ENCODE measurements at regions not wholly inside any gene's neighbourhood (a gene's known extent, or its start where the extent isn't known, plus 50 kb on each side); places are given as distances from the start of the nearest gene placed in this dataset.

DNA sequence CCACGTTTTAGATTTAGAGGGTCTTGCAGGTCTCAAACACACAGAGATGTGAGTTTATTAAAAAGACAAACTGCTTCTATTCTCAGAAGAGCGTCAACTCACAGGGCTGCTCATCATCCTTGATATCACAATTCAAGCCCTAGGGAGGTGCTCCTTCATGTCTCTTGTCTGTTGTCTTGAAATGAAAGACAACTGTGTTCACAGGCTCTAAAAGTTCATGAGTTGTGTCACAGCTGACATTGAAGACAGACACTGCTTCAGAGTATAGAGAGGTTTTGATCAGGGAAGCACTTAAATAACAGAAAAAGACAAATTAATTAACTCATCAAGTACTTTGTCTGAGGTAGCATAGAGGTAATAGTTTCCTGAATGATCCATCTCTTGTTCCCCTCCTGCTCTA lies 1917.6 kb upstream of the WWC1 start:
- DNase-seq (ENCODE audit: low spot score), result no peak
- FAIRE-seq, result no peak

DNA sequence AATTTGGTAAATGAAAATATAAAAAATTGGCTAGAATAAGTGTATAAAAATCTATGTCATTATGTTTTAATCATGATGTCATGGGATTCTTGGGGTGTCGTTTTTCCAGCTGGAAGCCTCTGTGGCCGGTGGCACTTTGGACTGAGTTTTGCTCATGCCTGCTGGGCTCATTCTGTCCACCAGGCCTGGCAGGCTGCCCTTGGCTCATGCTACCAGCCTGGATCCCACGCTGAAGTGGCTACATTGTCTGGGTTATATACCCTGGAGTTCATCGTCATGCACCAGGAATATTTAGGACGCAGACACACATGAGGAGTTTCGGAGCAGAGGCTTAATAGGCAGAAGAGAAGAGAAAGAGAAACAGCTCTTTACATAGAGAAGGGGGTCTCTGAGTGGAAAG lies 1913.7 kb upstream of the WWC1 start:
- DNase-seq (ENCODE audit: low spot score), result no peak
- FAIRE-seq, result no peak

DNA sequence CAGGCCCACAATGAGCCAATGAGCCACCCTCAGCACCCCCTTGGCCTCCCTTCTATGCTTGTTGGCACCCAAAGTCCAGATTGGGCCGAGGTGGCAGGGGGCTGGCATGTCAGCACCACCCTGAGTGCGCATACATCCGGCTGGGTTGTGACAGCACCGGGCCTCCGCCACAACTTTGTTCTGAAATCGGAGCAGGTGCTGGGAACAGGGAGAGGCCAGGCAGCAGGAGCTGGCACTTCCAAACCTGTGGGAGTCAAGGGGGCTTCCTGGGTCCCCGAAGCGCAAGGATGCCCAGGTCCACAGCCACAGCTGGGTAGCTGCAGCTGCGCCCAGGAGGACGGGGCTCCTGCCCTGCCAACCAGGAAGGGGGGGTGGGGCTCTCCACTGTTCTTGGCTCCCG lies 1911.9 kb upstream of the WWC1 start:
- no peak for FAIRE-seq
- DNase-seq (ENCODE audit: low spot score), result no peak

DNA sequence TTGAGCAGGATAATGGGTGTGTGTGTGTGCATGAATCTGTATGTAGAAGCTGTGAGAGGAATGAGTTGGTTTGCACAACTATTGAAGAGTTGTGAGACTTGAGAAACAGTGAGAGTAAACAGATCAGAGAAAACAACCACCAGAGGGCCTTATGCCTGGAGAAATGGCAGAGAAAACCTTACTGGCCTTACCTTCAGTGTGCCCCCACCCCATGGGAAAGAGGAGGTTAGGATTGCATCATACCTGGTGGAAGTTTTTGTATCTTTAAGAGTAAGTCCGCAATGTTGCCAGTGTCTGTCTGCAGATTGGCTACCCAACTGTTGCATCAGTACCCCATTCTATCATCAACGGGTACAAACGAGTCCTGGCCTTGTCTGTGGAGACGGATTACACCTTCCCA lies 1909.4 kb upstream of the WWC1 start:
- no peak for DNase-seq (ENCODE audit: low spot score)
- FAIRE-seq, result no peak

DNA sequence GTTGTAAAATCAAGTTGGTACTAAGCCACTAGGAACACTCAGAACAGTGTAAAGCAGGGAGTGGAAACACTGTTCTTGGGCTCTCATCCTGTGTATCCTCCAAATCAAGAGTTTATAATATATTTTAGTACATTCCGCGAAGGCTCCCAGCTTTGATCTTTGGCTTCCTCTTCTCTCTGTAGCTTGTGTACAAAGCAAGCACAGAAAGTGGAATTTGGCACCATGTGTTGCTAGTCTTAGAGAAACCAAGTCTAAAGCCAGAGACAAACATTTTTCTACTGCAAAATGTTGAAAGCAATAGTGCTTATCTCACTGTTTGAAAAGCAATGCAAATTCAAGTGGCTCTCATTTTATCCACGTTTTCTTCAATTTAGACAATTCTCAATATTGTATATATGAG lies 1893.3 kb upstream of the WWC1 start:
- FAIRE-seq (no peak), DNase-seq (ENCODE audit: low spot score) (no peak)

DNA sequence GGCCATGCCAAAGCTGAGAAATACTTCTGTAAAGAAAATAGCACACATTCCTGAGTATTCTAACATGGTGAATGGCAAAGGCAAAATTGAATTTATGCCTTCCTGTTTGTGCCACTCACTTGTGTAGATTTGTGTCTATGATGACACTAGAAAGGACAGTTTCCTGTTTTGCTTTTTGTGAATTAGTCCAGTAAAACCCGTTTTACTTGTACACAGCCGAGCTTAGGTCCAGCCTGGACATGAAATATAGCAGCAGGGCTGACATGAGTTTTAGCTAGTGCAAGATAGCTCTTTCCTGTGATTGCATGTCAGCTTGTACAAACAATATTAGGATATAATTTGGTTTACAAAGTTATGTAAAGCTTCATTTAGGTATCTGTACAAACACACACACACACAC lies 1891.7 kb upstream of the WWC1 start:
- DNase-seq (ENCODE audit: low spot score) (no peak), FAIRE-seq (no peak)

DNA sequence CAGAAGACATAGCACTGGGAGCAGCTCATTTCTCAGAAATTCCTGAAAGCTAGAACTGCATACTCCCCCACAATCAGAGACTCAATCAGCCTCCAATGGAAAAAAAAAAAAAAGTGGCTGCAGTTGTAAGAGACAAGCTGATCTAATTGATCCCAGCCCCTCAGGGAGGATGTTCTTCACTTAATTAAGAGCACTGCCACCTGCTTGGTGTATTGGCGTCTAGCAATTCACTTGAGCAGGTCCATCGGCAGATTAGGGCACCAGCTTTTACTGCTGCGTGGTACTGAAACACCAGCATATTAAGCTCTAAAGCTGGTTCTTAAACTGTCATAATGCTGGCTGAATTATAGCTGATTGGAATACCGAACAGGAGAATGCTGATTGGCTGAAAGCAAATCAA lies 1890.1 kb upstream of the WWC1 start:
- DNase-seq (ENCODE audit: low spot score) (no peak), FAIRE-seq (no peak)

DNA sequence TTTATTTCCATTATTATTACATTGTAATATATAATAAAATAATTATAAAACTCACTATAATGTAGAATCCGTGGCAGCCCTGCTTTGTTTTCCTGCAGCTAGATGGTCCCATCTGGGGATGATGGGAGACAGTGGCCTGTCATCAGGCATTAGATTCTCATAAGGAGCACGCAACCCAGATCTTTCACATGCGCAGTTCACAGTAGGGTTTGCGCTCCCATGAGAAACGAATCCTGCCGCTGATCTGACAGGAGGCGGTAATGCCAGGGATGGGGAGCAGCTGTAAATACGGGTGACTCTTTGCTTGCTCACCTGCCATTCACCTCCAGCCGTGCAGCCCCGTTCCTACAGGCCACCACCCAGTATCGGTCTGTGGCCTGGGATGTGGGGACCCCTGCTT lies 1879.3 kb upstream of the WWC1 start:
- DNase-seq (ENCODE audit: low spot score) (no peak), FAIRE-seq (no peak)

DNA sequence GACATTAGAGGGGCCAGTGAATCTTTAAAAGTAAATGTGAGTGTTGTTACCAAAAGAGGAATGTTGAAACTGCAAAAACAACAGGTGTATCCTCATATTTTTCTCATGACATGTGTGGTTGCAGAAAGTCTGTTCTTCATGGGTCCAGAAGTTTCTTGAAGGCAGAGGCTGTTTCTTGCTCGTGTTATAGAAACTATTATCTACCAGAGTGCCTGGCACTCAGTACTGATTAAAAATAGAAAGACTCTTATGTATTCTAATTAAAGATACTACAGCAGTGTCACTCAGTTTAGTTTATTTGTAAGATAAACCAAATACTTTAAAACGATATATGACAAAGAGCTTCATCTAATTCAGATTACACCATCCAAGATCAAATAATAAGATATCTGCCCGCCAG lies 1864.2 kb upstream of the WWC1 start:
- FAIRE-seq (no peak), DNase-seq (ENCODE audit: low spot score) (no peak)

DNA sequence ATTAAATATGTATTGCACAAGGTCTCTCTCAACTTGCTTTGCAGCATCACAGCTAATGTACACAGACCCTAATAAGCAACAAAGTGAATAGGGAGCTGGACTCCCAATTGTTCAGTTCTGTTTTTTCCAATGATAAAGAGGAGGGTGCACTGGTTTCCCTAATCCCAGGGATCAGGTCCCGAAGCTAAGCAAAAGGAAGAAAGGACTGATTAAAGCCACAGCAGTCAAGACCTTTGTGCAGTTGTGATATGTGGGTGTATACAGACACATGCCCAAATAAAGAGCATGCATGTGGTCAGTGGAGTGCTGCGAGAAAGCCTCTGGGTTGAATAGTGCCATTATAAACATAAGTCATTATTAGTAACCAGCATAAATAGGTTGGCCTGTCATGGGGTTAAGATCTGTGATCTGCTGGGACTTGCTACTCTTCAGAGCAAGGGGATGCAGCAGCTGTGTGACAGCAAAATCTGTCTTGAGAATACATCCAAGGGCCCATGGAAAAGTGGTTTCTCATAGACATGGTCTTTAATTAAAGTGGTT lies 1863.1 kb upstream of the WWC1 start:
- FAIRE-seq (no peak), DNase-seq (ENCODE audit: low spot score) (no peak)

DNA sequence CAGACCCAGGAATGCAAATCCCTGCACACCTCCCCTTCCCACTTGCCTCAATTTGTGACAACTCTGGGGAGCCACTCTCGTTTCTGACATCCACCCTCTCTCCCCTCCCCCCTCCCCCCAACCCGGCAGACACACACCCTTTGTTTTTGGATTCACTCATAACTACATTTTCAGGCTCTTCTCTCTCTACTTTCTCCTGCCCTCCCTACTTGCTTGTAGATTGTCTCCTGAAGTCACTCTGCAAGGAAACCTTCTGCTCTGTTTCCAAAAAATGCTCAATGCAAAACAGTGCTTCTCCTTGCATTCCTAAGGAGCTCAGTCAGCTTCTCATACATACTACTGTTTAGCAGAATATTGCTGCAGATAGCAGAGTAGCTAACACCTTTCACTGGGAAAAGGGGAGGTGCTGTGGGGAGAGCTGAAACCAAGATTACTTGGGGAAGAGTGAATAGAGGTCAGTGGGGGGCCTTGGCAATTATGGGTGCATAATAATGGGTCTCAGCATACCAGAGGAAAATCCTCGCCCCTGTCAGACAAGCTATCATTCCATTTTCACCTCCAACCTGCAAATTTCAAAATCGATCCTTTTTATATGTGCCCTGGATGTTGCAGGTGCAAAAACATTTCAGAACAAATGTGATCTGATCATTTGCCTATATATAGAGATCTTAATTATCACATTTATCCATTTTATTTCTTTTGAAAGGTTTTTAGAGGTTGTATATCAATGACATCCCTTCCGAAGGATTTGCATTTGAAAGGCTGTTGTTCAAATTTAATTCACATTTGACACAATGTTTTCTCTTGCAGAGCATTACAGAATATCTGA lies 1860.7 kb upstream of the WWC1 start:
- DNase-seq (ENCODE audit: low spot score), result no peak
- no peak for FAIRE-seq

DNA sequence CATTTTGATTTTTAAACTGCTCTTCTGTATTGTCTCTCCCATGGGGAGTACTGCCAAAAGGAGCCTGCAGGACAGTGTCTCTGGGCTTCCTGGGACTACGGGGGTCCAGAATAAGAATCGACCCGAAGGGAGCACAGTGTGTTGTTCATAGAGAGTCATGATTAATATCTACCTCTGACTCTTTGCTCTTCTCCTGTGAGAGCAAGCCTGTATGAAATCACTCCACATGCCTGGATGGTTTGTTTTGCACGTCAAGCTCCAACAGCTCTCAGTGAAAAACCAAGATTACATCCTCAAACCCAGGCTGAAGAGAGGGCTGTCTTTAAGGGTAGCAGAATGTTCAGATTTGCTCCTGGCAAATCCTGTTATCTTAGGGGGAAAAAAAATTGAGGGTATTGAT lies 1860.0 kb upstream of the WWC1 start:
- DNase-seq (ENCODE audit: low spot score) (no peak), FAIRE-seq (no peak)

DNA sequence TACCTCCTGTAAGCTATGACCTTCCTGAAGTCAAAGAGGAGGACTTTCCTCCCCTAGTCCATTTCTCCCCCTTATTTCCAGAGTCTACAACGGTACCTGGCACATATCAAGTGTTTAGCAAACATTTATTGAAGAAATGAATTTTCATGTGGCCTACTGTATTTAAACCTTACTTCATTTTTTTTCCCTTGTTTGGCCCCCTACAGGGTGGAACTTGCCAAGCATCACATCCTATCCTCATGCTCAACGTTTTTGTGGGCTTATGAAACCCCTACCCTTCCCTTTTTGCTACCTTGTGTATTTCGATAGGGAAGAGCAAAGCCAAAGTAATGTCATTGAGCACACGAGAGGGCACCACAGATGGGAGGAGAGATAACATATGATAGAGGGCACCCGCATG lies 1857.8 kb upstream of the WWC1 start:
- FAIRE-seq (no peak), DNase-seq (ENCODE audit: low spot score) (no peak)

DNA sequence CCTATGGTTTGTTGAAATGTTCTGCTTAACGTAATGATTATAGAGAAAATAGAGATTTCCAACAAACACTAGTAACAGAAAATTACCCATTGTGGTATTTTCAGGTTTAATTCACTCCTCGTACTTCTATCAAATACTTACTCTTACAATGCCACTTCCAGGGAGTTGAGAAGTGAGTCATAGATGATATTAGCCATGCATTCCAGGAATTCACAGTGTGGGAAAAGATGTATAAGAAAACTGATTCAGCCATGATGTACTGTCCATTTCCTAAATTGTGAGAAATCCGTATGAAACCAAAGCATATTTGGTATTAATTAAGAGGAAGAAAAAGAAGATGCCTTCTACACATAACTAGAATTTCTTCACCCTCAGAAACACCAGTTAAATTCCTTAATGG lies 1854.6 kb upstream of the WWC1 start:
- FAIRE-seq, result peak; percentile 53
- peak; percentile 38 for DNase-seq (ENCODE audit: low spot score)

DNA sequence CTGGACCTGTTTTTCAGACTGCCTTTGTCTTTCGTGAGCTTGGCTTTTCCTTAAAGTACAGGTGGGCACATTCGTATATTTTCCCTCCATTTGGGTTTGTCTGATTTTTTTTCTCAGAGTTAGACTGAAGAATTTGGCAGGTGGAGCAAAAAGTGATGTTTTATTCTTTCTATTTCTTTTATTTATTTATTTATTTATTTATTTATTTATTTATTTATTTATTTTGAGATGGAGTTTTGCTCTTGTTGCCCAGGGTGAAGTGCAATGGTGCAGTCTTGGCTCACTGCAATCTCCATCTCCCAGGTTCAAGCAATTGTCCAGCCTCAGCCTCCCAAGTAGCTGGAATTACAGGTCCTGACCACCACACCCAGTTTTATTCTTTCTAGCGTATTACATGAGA lies 1805.1 kb upstream of the WWC1 start:
- DNase-seq (ENCODE audit: low spot score) (no peak), FAIRE-seq (no peak)

DNA sequence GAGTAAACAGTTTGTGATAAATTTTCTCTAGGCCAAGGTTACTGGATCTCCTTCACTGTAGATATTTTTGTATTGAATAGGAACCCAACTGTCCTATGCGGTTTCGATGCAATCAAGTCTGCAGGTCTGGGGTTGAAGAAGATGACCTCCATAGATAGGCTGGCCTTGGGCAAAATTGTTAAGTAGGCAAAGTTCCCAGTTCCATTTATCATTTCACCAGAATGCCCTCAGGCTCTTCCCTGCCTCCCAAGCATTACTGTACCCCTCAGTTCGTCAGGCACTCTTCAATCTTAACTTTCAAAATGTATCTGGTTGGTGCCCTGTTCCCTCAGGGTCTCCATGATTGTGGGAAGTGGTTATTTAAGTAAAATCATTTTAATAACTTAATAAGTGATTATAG lies 1802.9 kb upstream of the WWC1 start:
- FAIRE-seq (no peak), DNase-seq (ENCODE audit: low spot score) (no peak)

DNA sequence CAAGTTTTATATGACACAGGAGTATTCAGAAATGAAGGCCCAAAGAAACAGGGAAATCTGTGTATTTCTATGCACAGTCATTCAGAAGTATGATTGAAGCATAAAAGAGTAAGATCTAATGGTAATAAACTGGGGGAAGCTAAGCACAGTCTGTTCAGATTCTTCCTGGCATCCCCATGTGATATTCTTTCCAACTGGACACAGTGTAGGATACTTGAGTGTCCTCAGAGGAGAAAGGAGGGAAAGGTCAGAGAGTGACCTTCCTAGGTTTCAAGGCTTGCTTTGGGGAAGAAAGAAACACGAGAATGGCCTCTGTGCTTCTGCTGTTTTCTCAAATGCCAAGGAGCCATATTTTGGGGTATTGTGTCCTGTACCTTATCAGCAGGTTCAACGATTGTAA lies 1798.4 kb upstream of the WWC1 start:
- DNase-seq (ENCODE audit: low spot score) (no peak), FAIRE-seq (no peak)

DNA sequence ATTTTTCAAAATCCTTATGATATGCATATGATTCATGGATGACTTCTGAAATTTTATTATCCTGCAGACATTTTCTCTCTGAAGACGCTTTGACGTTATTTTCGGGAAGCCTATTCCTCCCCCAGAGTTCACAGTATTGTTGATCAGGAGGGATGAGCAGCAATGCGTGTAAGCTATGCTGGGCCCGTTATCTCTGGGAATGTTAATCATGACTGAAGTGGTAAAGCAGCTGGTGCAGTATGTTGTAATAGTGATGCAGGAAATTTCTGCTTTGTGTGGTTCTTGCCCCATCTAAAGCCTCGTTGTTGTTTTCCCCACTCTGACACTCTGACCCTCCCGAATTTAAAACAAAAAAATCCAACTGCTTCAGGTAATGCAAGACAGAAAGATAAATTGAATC lies 1797.8 kb upstream of the WWC1 start:
- FAIRE-seq (no peak), DNase-seq (ENCODE audit: low spot score) (no peak)

DNA sequence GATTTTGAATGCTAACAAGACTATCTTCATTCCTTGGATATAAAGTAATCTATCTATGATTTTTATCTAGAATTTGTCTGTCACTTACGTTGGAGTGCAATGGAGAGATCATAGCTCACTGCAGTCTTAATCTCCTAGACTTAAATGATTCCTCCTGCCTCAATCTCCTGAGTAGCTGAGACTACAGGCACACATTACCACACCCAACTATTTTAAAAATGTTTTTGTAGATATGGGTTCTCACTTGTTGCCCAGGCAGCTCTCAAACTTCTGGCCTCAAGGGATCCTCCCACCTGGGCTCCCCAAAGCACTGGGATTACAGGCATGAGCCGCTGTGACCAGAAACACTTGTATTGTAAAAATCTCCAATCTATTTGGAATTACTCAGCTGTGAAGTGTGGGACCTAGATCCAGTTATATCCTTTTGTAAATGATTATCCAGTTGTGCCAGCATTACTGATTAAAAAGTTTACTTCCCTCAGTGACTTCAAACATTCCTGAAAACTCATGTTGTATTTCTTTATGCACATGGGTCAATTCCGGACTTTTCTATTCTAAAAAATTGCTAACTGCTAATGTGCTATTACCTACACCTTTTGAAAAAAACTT lies 1793.8 kb upstream of the WWC1 start:
- DNase-seq (ENCODE audit: low spot score), result no peak

DNA sequence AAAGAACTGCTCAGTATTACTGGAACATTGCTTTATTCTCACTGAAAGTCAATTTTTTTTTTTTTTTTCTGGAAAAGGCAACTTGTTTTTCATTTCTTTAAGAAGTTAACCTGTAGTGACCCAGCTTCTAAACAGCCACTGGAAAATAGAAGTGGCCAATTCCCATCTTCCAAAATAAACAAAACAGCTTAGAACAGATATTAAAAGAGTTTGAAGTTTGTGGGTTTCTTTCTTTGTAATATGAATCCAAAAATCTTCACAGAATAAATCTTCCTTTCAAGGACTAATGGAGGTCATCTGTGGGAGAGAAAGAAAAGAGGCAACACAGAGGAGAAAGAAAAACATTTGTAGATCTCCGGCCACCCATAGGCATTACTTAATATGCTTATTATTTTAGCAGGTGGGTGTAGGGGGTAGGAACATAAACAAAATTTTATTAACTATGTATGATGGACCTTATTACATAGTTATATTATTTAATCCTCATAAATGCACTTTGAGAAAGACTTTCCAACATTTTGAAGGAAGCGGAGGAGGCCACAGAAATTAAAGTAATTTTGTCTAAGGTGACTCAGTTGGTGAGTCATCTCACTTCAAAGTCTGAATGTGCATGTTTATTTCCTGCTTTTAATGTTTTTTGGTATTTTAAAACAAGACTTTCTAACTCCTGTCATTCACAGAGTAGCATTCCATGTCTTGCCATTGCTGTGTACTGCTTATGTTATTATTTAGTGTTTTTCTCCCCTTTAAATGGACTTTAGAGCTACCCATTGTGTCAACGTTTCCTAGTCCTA lies 1791.8 kb upstream of the WWC1 start:
- DNase-seq (ENCODE audit: low spot score) (no peak), FAIRE-seq (no peak)

More for the DNA sequence above, 1793.8 kb upstream of the WWC1 start:
- no peak for FAIRE-seq

DNA sequence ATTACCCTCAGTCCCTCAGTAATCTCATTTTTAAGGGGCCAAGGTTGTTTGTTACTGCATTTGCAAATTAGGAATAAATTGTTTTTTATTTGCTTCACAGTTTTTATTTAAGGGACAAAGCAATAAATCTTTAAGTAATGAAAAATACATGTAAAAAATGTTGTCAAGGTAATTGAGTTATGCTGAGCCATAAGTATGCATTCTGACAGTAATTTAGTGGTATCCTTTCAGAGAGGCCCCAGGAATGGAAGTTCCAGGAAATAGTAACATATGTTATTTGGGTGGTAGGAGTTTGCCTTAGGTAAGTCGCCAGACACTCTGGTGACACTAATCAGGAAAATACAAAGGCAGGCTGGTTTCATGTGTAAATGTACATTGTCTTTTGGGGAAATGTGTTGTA lies 1787.9 kb upstream of the WWC1 start:
- DNase-seq (ENCODE audit: low spot score) (no peak), FAIRE-seq (no peak)

DNA sequence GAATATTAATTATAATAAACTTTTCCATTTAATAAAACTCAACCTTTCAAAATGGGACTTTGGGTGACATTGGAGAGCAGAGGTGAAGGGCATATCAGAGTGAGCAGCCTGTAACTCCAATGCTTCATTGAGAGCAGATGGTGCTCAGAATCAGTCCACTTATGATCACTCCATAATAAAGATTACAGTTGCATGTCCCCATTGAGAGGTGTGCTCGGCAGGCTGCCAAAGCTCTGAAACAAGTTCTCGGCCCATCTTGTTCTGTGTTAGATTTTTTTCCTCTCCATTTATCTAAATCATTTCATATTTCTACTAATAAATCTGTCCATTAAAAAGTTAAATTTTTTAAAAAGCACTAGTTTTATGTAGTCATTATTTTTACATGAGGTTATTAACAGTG lies 1786.4 kb upstream of the WWC1 start:
- DNase-seq (ENCODE audit: low spot score) (no peak), FAIRE-seq (no peak)

Data from RCC 7860 (cell line).